K562 (cell line): ENCODE measurements at regions not wholly inside any gene's neighbourhood (a gene's known extent, or its start where the extent isn't known, plus 50 kb on each side); places are given as distances from the start of the nearest gene placed in this dataset.

Experiments
- ATAC-seq: fragments of 200-7000 bp; cut with Tn5 transposase; 3 replicates; pipeline ENCODE4 v1.9.1; 2020; ENCODE audit warnings: moderate library complexity
- BruUV-seq: library from RNA; stranded (reverse); fragments of 400-500 nt; replicated peaks from 2 replicates; lab custom pipeline; 2021; lab: Mats Ljungman, UMichigan
- CTCF ChIA-PET: fragments of 300-600 bp; formaldehyde crosslinking; extraction: SDS; loops from one replicate; lab custom pipeline; 2021; ENCODE audit warnings: low intra/inter-chr PET ratio; lab: Yijun Ruan, JAX
- POLR2A ChIA-PET: fragments of 300-600, 350-650 bp; sonication (Branson Sonifier 250); formaldehyde crosslinking; extraction: SDS; loops from one replicate; lab custom pipeline; 2021; ENCODE audit warnings: antibody characterized with exemption, inconsistent platforms; lab: Yijun Ruan, JAX
- DNase-seq, 4 experiments: peaks; one replicate each; pipeline versions ENCODE4 v3.0.0 to v3.0.0-alpha.2; 2011 to 2018; ENCODE audit warnings: low spot score in 3 of 4, mixed read lengths in 3 of 4; ENCODE audit errors: extremely low read depth in 1 of 4
- FAIRE-seq: peaks from 2 replicates; lab custom pipeline; 2011; peaks lifted over from hg19 to GRCh38; lab: Jason Lieb, UNC
- H2AFZ ChIP-seq: 2 replicates; pipeline ENCODE4 v1.6.0; 2011; ENCODE audit warnings: low read depth, low read length, control low read depth, inconsistent platforms
- H3K27ac ChIP-seq: fragments of 200-600 bp; 3 replicates; pipeline ENCODE4 v1.8.0; 2011; ENCODE audit warnings: low read depth, mild to moderate bottlenecking, control low read depth, inconsistent platforms, low read length, moderate library complexity, mixed read lengths; ENCODE audit errors: extremely low read depth
- H3K27me3 ChIP-seq, 2 experiments: fragments of 300-600 bp in 1 of 2; 2 replicates in 1 of 2; 3 replicates in 1 of 2; pipeline versions ENCODE4 v1.6.0 to v1.8.0; 2011; ENCODE audit warnings: inconsistent platforms in 2 of 2, low read length in 2 of 2, mild to moderate bottlenecking in 1 of 2, mixed read lengths in 1 of 2, moderate library complexity in 1 of 2; ENCODE audit not compliant: control insufficient read depth in 2 of 2, insufficient read depth in 2 of 2
- H3K36me3 ChIP-seq: fragments of 300-600 bp; 3 replicates; pipeline ENCODE4 v1.8.0; 2011; ENCODE audit warnings: mild to moderate bottlenecking, low read length, inconsistent platforms; ENCODE audit not compliant: control insufficient read depth, insufficient read depth
- H3K4me1 ChIP-seq, 2 experiments: fragments of 200-600 bp in 1 of 2; replicated peaks in 1 of 2; 2 replicates in 1 of 2; 3 replicates in 1 of 2; pipeline versions ENCODE4 v1.5.1 to v1.8.0; 2011; ENCODE audit warnings: inconsistent platforms in 2 of 2, low read length in 2 of 2, mild to moderate bottlenecking in 1 of 2, mixed read lengths in 1 of 2, moderate library complexity in 1 of 2; ENCODE audit not compliant: control insufficient read depth in 2 of 2, insufficient read depth in 2 of 2
- H3K4me2 ChIP-seq: 2 replicates; pipeline ENCODE4 v1.6.1; 2011; ENCODE audit warnings: low read length, control low read depth, inconsistent platforms, mixed read lengths; ENCODE audit not compliant: insufficient read depth
- H3K4me3 ChIP-seq: fragments of 200-600 bp; sonication (generic), shearing (Covaris generic); 2 replicates; pipeline ENCODE4 v1.5.1; 2016; ENCODE audit warnings: control low read depth, inconsistent platforms
- H3K79me2 ChIP-seq: fragments of 200-600 bp; 3 replicates; pipeline ENCODE4 v1.8.0; 2011; ENCODE audit warnings: low read length, inconsistent platforms; ENCODE audit not compliant: control insufficient read depth, insufficient read depth
- H3K9ac ChIP-seq, 2 experiments: 2 replicates each; pipeline versions ENCODE4 v1.6.0 to v1.6.1; 2011; ENCODE audit warnings: low read depth in 2 of 2, low read length in 2 of 2, control low read depth in 1 of 2, inconsistent platforms in 1 of 2, mild to moderate bottlenecking in 1 of 2, mixed read lengths in 1 of 2; ENCODE audit not compliant: insufficient read depth in 1 of 2
- H3K9me1 ChIP-seq: one replicate; pipeline ENCODE4 v1.6.0; 2011; ENCODE audit warnings: inconsistent platforms, mild to moderate bottlenecking, low read length, moderate library complexity; ENCODE audit not compliant: control insufficient read depth, insufficient read depth
- H3K9me3 ChIP-seq: replicated peaks from 2 replicates; pipeline ENCODE4 v1.5.1; 2011; ENCODE audit warnings: low read depth, low read length, inconsistent platforms; ENCODE audit not compliant: control insufficient read depth, insufficient read depth
- H4K20me1 ChIP-seq: replicated peaks from 2 replicates; pipeline ENCODE4 v1.6.1; 2011; ENCODE audit warnings: low read length, inconsistent platforms, mixed read lengths; ENCODE audit not compliant: control insufficient read depth, insufficient read depth
- BCL6 ChIP-seq: fragments of 250-450 bp; sonication (Bioruptor Pico); IDR thresholded peaks from 2 replicates; pipeline ENCODE4 v1.4.0; 2020
- BRD9 ChIP-seq: fragments of 450-650 bp; IDR thresholded peaks from 2 replicates; pipeline ENCODE4 v1.6.1; 2018; ENCODE audit warnings: low read depth; ENCODE audit not compliant: partially characterized antibody
- DLX4 ChIP-seq: fragments of 250-450 bp; sonication (Bioruptor Pico); IDR thresholded peaks from 2 replicates; pipeline ENCODE4 v1.6.1; 2021; ENCODE audit warnings: mild to moderate bottlenecking
- E2F6 ChIP-seq, 2 experiments: IDR thresholded peaks; 2 replicates each; pipeline ENCODE4 v1.6.1; 2011; ENCODE audit warnings: borderline replicate concordance in 1 of 2, control low read depth in 1 of 2, low read depth in 1 of 2, low read length in 1 of 2, mild to moderate bottlenecking in 1 of 2, mixed read lengths in 1 of 2, moderate library complexity in 1 of 2; ENCODE audit not compliant: insufficient read depth in 1 of 2, insufficient read length in 1 of 2, poor library complexity in 1 of 2, severe bottlenecking in 1 of 2; ENCODE audit errors: extremely low read depth in 1 of 2
- FOSL1 ChIP-seq: fragments of 200-800 bp; sonication (Bioruptor generic); conservative IDR thresholded peaks from 2 replicates; pipeline ENCODE4 v1.6.1; 2016; ENCODE audit warnings: missing genetic modification characterization, missing compliant biosample characterization
- HDAC6 ChIP-seq: IDR thresholded peaks from 2 replicates; pipeline ENCODE4 v1.6.1; 2012; ENCODE audit warnings: low read depth, mild to moderate bottlenecking, control low read depth, inconsistent platforms, low read length, moderate library complexity
- IRF2 ChIP-seq: sonication (generic); formaldehyde crosslinking; IDR thresholded peaks from 2 replicates; pipeline ENCODE4 v1.8.1; 2022; ENCODE audit warnings: mild to moderate bottlenecking, missing genetic modification reagents
- NR0B1 ChIP-seq: fragments of 450-650 bp; IDR thresholded peaks from one replicate; pipeline ENCODE4 v1.6.1; 2018; ENCODE audit warnings: mild to moderate bottlenecking, moderate library complexity; ENCODE audit not compliant: partially characterized antibody
- NR2C2 ChIP-seq, 2 experiments: fragments of 200-800 bp in 1 of 2; sonication (Bioruptor generic) in 1 of 2; sonication (generic) in 1 of 2; formaldehyde crosslinking in 1 of 2; IDR thresholded peaks; 2 replicates each; pipeline versions ENCODE4 v1.6.1 to v1.8.0; 2016 to 2022; ENCODE audit warnings: mild to moderate bottlenecking in 1 of 2, missing compliant biosample characterization in 1 of 2, missing genetic modification characterization in 1 of 2, missing genetic modification reagents in 1 of 2
- NRF1 ChIP-seq, 2 experiments: fragments of 450-650 bp; IDR thresholded peaks in 1 of 2; conservative IDR thresholded peaks in 1 of 2; 2 replicates each; pipeline ENCODE4 v1.6.1; 2014; ENCODE audit warnings: mild to moderate bottlenecking in 2 of 2
- OTX1 ChIP-seq: fragments of 450-650 bp; formaldehyde crosslinking; IDR thresholded peaks from 2 replicates; pipeline ENCODE4 v1.4.0; 2022; ENCODE audit warnings: mild to moderate bottlenecking
- SOX6 ChIP-seq: fragments of 450-650 bp; IDR thresholded peaks from 2 replicates; pipeline ENCODE4 v1.6.1; 2014; ENCODE audit warnings: mild to moderate bottlenecking
- XRCC4 ChIP-seq: IDR thresholded peaks from one replicate; pipeline ENCODE4 v1.6.1; 2011; ENCODE audit not compliant: insufficient read depth, insufficient read length; ENCODE audit errors: extremely low read depth
- ZBED1 ChIP-seq: IDR thresholded peaks from 2 replicates; pipeline ENCODE4 v1.6.1; 2014
- ZBTB9 ChIP-seq: fragments of 450-650 bp; formaldehyde crosslinking; IDR thresholded peaks from 2 replicates; pipeline ENCODE4 v1.4.0; 2020; ENCODE audit warnings: mild to moderate bottlenecking, moderate library complexity
- ZNF518B ChIP-seq: fragments of 250-450 bp; sonication (Bioruptor Pico); IDR thresholded peaks from 2 replicates; pipeline ENCODE4 v1.5.0; 2021; ENCODE audit warnings: mild to moderate bottlenecking, moderate library complexity
- WGBS: fragments of 100-300 bp; shearing (Covaris generic); methylation state at CpG from one replicate; pipeline ENCODE4 v1.1.6; 2016; ENCODE audit warnings: low coverage, mixed read lengths; ENCODE audit not compliant: insufficient coverage; ENCODE audit errors: missing lambda C conversion rate; 5-methylcytosine and 5-hydroxymethylcytosine counted together
- in situ Hi-C: fragments of 300-500 bp; cut with MboI; formaldehyde crosslinking; loops from 4 replicates; pipeline ENCODE4 v1.15.0; 2018; ENCODE audit warnings: inconsistent platforms, mixed read lengths
- intact Hi-C: fragments of 100-400 bp; cut with micrococcal nuclease; formaldehyde crosslinking; loops from 2 replicates; pipeline ENCODE4 v1.14.2; 2022

- in situ Hi-C loops = no loop called here
- BruUV-seq = no TSS peak
- WGBS = 3% methylated on average over 4 of the region's 4 CpGs
- no peak for ATAC-seq
- Histone ChIP-seq H4K20me1 (no peaks in the 10 kb centered on the region), H3K27me3 (peaks cover 5% of the 10 kb centered on the region in 2 experiments; a peak in 4 of 5 replicates), H3K9me3 (no peaks in the 10 kb centered on the region), H3K4me1 (no peaks in the 10 kb centered on the region), H2AFZ (no peak overlapping the region), H3K36me3 (no peaks in the 10 kb centered on the region), H3K79me2 (no peaks in the 10 kb centered on the region), H3K4me3 (no peak overlapping the region), H3K9ac (no peak overlapping the region), H3K27ac (no peak overlapping the region), H3K9me1 (no peaks in the 10 kb centered on the region), H3K4me2 (no peak overlapping the region)
- FAIRE-seq = no peak
- no peak for DNase-seq
- intact Hi-C loops = no loop called here
- ChIA-PET POLR2A (interaction anchor here (0.6 to 1.2 kb wide), 2 partner anchors 8 to 614 kb away, joined by 3 read pairs; no protein-coding TSS in a partner anchor), CTCF (no interaction called here)
- TF ChIP-seq ZBTB9 (CRISPR knock-in tag) (no peak), ZBED1 (no peak), BCL6 (CRISPR knock-in tag) (no peak), NR2C2 (CRISPR knock-in tag; IDR thresholded peaks at IDR 0.05) (no peak), NR2C2 (tag; IDR thresholded peaks at IDR 0.05) (no peak), E2F6 (IDR thresholded peaks at IDR 0.05; ENCODE audit: borderline replicate concordance in 1 of 2, extremely low read depth in 1 of 2, insufficient read depth in 1 of 2, insufficient read length in 1 of 2, low read depth in 1 of 2, low read length in 1 of 2, poor library complexity in 1 of 2, severe bottlenecking in 1 of 2) (no peak), IRF2 (no peak), SOX6 (no peak), HDAC6 (no peak), NRF1 (conservative IDR thresholded peaks at IDR 0.05 in 1 of 2, IDR thresholded peaks at IDR 0.05 in 1 of 2) (no peak), OTX1 (no peak), FOSL1 (tag) (no peak), NR0B1 (no peak), XRCC4 (no peak), ZNF518B (CRISPR knock-in tag) (no peak), DLX4 (CRISPR knock-in tag) (no peak), BRD9 (no peak)
Observed at GRCh38 chr16:73614131-73614530, 566.2 kb upstream of the ZFHX3 start.
